Transverse colon (tissue), 4 donors: ENCODE measurements at regions not wholly inside any gene's neighbourhood (a gene's known extent, or its start where the extent isn't known, plus 50 kb on each side); places are given as distances from the start of the nearest gene placed in this dataset.

ENCODE experiments used
- CTCF ChIP-seq, 5 experiments: fragments of 200-600 bp in 3 of 5; fragments of 450-650 bp in 2 of 5; sonication (generic) in 3 of 5; IDR thresholded peaks; 1 replicate in 2 of 5; 2 replicates in 3 of 5; pipeline ENCODE4 v1.5.1; 2016 to 2017; ENCODE audit warnings: antibody characterized with exemption in 5 of 5, inconsistent platforms in 3 of 5, mild to moderate bottlenecking in 2 of 5, moderate library complexity in 1 of 5
- POLR2A ChIP-seq: fragments of 450-650 bp; IDR thresholded peaks from one replicate; pipeline ENCODE4 v1.6.1; 2016; ENCODE audit warnings: antibody characterized with exemption, mild to moderate bottlenecking, moderate library complexity
- POLR2AphosphoS5 ChIP-seq, 3 donors: sonication (generic); formaldehyde crosslinking; IDR thresholded peaks; one replicate each; pipeline ENCODE4 v1.6.1; 2016; ENCODE audit warnings: antibody characterized with exemption in 3 of 3

- TF ChIP-seq CTCF (IDR thresholded peaks at IDR 0.05) (no peak), POLR2AphosphoS5 (IDR thresholded peaks at IDR 0.05) (no peak), POLR2A (no peak)
Measured at GRCh38 chr17:13787636-13788035, 185.9 kb upstream of the HS3ST3A1 start.
